H9 (cell line): ENCODE measurements at regions not wholly inside any gene's neighbourhood (a gene's known extent, or its start where the extent isn't known, plus 50 kb on each side); places are given as distances from the start of the nearest gene placed in this dataset.

Experiments
- DNase-seq: peaks from one replicate; pipeline ENCODE4 v3.0.0-alpha.2; 2017
- H2AFZ ChIP-seq: one replicate; pipeline ENCODE4 v1.6.1; 2013; ENCODE audit warnings: mild to moderate bottlenecking, low read length, control low read depth, moderate library complexity
- H2AK5ac ChIP-seq: 2 replicates; pipeline ENCODE4 v1.6.1; 2013; ENCODE audit warnings: low read length, control low read depth, mixed read lengths; ENCODE audit not compliant: insufficient read length
- H2BK120ac ChIP-seq: one replicate; pipeline ENCODE4 v1.6.1; 2013; ENCODE audit warnings: low read depth, mild to moderate bottlenecking, low read length, control low read depth, inconsistent platforms; ENCODE audit not compliant: poor library complexity, severe bottlenecking
- H2BK12ac ChIP-seq: 2 replicates; pipeline ENCODE4 v1.6.1; 2013; ENCODE audit warnings: low read length, control low read depth, mixed read lengths, low read depth; ENCODE audit not compliant: insufficient read length
- H2BK15ac ChIP-seq: 2 replicates; pipeline ENCODE4 v1.6.1; 2013; ENCODE audit warnings: low read depth, low read length, control low read depth
- H2BK20ac ChIP-seq: one replicate; pipeline ENCODE4 v1.6.1; 2013; ENCODE audit warnings: low read depth, mild to moderate bottlenecking, low read length, control low read depth, inconsistent platforms; ENCODE audit not compliant: poor library complexity, severe bottlenecking
- H2BK5ac ChIP-seq: 2 replicates; pipeline ENCODE4 v1.6.1; 2013; ENCODE audit warnings: low read length, control low read depth, mixed read lengths; ENCODE audit not compliant: insufficient read length
- H3K14ac ChIP-seq: 2 replicates; pipeline ENCODE4 v1.6.1; 2013; ENCODE audit warnings: low read length, control low read depth; ENCODE audit not compliant: insufficient read depth
- H3K18ac ChIP-seq: 2 replicates; pipeline ENCODE4 v1.6.1; 2013; ENCODE audit warnings: low read depth, mild to moderate bottlenecking, mixed read lengths, low read length, control low read depth; ENCODE audit not compliant: insufficient read length
- H3K23ac ChIP-seq: 2 replicates; pipeline ENCODE4 v1.6.1; 2013; ENCODE audit warnings: low read length, control low read depth, mixed read lengths, low read depth; ENCODE audit not compliant: insufficient read length
- H3K23me2 ChIP-seq: 2 replicates; pipeline ENCODE4 v1.6.1; 2013; ENCODE audit warnings: low read depth, mild to moderate bottlenecking, mixed read lengths, low read length, control low read depth; ENCODE audit not compliant: insufficient read length, poor library complexity, severe bottlenecking
- H3K27ac ChIP-seq: 2 replicates; pipeline ENCODE4 v1.5.1; 2013; ENCODE audit warnings: low read length, control low read depth, mixed read lengths, low read depth; ENCODE audit not compliant: insufficient read length
- H3K27me3 ChIP-seq: 2 replicates; pipeline ENCODE4 v1.6.1; 2013; ENCODE audit warnings: low read length, control low read depth, inconsistent platforms; ENCODE audit not compliant: insufficient read depth
- H3K4ac ChIP-seq: 2 replicates; pipeline ENCODE4 v1.6.1; 2013; ENCODE audit warnings: low read depth, mild to moderate bottlenecking, control low read depth, inconsistent platforms, low read length, moderate library complexity
- H3K4me1 ChIP-seq: 2 replicates; pipeline ENCODE4 v1.6.1; 2013; ENCODE audit warnings: low read length, control low read depth, inconsistent platforms; ENCODE audit not compliant: insufficient read depth
- H3K4me2 ChIP-seq: 2 replicates; pipeline ENCODE4 v1.6.1; 2013; ENCODE audit warnings: low read length, control low read depth, mixed read lengths; ENCODE audit not compliant: insufficient read length, insufficient read depth
- H3K56ac ChIP-seq: 2 replicates; pipeline ENCODE4 v1.6.1; 2013; ENCODE audit warnings: low read depth, mild to moderate bottlenecking, mixed read lengths, low read length, control low read depth; ENCODE audit not compliant: insufficient read length
- H3K79me1 ChIP-seq: 2 replicates; pipeline ENCODE4 v1.6.1; 2013; ENCODE audit warnings: low read depth, mild to moderate bottlenecking, moderate library complexity, low read length, control low read depth, inconsistent platforms; ENCODE audit not compliant: insufficient read depth, poor library complexity, severe bottlenecking
- H3K79me2 ChIP-seq: 2 replicates; pipeline ENCODE4 v1.6.1; 2013; ENCODE audit warnings: low read length, control low read depth, inconsistent platforms; ENCODE audit not compliant: insufficient read depth
- H3K9ac ChIP-seq: 2 replicates; pipeline ENCODE4 v1.6.1; 2013; ENCODE audit warnings: low read length, control low read depth, mixed read lengths; ENCODE audit not compliant: insufficient read length; ENCODE audit errors: extremely low read depth
- H3K9me3 ChIP-seq: one replicate; pipeline ENCODE4 v1.6.1; 2013; ENCODE audit warnings: low read depth, low read length, inconsistent platforms; ENCODE audit not compliant: control insufficient read depth
- H3T11ph ChIP-seq: one replicate; pipeline ENCODE4 v1.6.1; 2013; ENCODE audit warnings: mild to moderate bottlenecking, low read length, control low read depth, inconsistent platforms
- H4K20me1 ChIP-seq: one replicate; pipeline ENCODE4 v1.6.1; 2013; ENCODE audit not compliant: control insufficient read depth, insufficient read length, insufficient read depth
- H4K5ac ChIP-seq: 2 replicates; pipeline ENCODE4 v1.6.1; 2013; ENCODE audit warnings: low read depth, mild to moderate bottlenecking, mixed read lengths, low read length, control low read depth; ENCODE audit not compliant: insufficient read length
- H4K8ac ChIP-seq: replicated peaks from 2 replicates; pipeline ENCODE4 v1.6.1; 2013; ENCODE audit warnings: low read length, control low read depth, mixed read lengths, low read depth; ENCODE audit not compliant: insufficient read length
- H4K91ac ChIP-seq: 2 replicates; pipeline ENCODE4 v1.6.1; 2013; ENCODE audit warnings: low read depth, mild to moderate bottlenecking, moderate library complexity, mixed read lengths, low read length, control low read depth; ENCODE audit not compliant: insufficient read length
- H3K27ac Mint-ChIP-seq, 3 experiments: 2 replicates in 2 of 3; 3 replicates in 1 of 3; pipeline ENCODE4 v1.8.0; 2020 to 2021; ENCODE audit warnings: mixed read lengths in 3 of 3, mild to moderate bottlenecking in 1 of 3, moderate library complexity in 1 of 3
- H3K27me3 Mint-ChIP-seq: 2 replicates; pipeline ENCODE4 v1.8.0; 2021; ENCODE audit warnings: low read depth, mild to moderate bottlenecking, moderate library complexity, mixed read lengths
- H3K36me3 Mint-ChIP-seq, 3 experiments: 2 replicates in 2 of 3; 3 replicates in 1 of 3; pipeline ENCODE4 v1.8.0; 2020 to 2021; ENCODE audit warnings: low read depth in 3 of 3, mixed read lengths in 3 of 3; ENCODE audit not compliant: insufficient read depth in 1 of 3
- H3K4me1 Mint-ChIP-seq, 2 experiments: 2 replicates each; pipeline ENCODE4 v1.8.0; 2020; ENCODE audit warnings: mixed read lengths in 2 of 2
- H3K4me3 Mint-ChIP-seq, 2 experiments: 2 replicates in 1 of 2; 3 replicates in 1 of 2; pipeline ENCODE4 v1.8.0; 2020 to 2021; ENCODE audit warnings: mild to moderate bottlenecking in 2 of 2, mixed read lengths in 2 of 2, moderate library complexity in 1 of 2
- H3K9me3 Mint-ChIP-seq, 2 experiments: 2 replicates in 1 of 2; 3 replicates in 1 of 2; pipeline ENCODE4 v1.8.0; 2020; ENCODE audit warnings: mild to moderate bottlenecking in 2 of 2, mixed read lengths in 2 of 2, moderate library complexity in 1 of 2
- CTCF ChIP-seq: fragments of 200-600 bp; sonication (generic); conservative IDR thresholded peaks from 3 replicates; pipeline ENCODE4 v1.8.0; 2021; ENCODE audit warnings: antibody characterized with exemption, mild to moderate bottlenecking
- WGBS: extraction: QIAGEN DNeasy Blood & Tissue Kit; methylation state at CpG from one replicate; pipeline ENCODE4 v1.1.7; 2013; ENCODE audit warnings: missing lambda C conversion rate, low lambda C conversion rate, mixed read lengths; ENCODE audit not compliant: insufficient read length; ENCODE audit errors: extremely low coverage; 5-methylcytosine and 5-hydroxymethylcytosine counted together

GRCh38 chr12:32051511-32052211 is 55.0 kb upstream of the BICD1 start:
- no peak overlapping the region for H4K5ac ChIP-seq
- DNase-seq: no peak
- H3K79me1 ChIP-seq: no peaks in the 10 kb centered on the region
- no peak overlapping the region for H2AK5ac ChIP-seq
- H3K18ac ChIP-seq: no peak overlapping the region
- no peak overlapping the region for H4K8ac ChIP-seq
- H2AFZ ChIP-seq: no peak overlapping the region
- no peak overlapping the region for H3K56ac ChIP-seq
- H3K27ac Mint-ChIP-seq: peak overlapping the region in 1 of 3 experiments; percentile 56; a peak in 1 of 7 replicates
- H4K20me1 ChIP-seq: no peaks in the 10 kb centered on the region
- H3K27ac ChIP-seq: no peak overlapping the region
- peaks cover 25 to 27% of the 10 kb centered on the region in 2 experiments for H3K9me3 Mint-ChIP-seq
- H3K27me3 Mint-ChIP-seq: no peaks in the 10 kb centered on the region; the same call in 1 of the 2 replicates
- H2BK15ac ChIP-seq: no peak overlapping the region
- no peak overlapping the region for H3K23ac ChIP-seq
- H3K4ac ChIP-seq: no peak overlapping the region
- peaks cover 7% of the 10 kb centered on the region for H3K9me3 ChIP-seq
- H3K4me2 ChIP-seq: no peak overlapping the region
- no peaks in the 10 kb centered on the region for H3K79me2 ChIP-seq
- TF ChIP-seq CTCF: no peak
- peaks cover 6 to 27% (median 11%) of the 10 kb centered on the region in 3 experiments; a peak in 4 of 7 replicates for H3K36me3 Mint-ChIP-seq
- H2BK12ac ChIP-seq: no peak overlapping the region
- H2BK120ac ChIP-seq: no peak overlapping the region
- H4K91ac ChIP-seq: no peak overlapping the region
- H3K14ac ChIP-seq: no peak overlapping the region
- no peak overlapping the region for H3K9ac ChIP-seq
- H3K4me1 ChIP-seq: no peaks in the 10 kb centered on the region
- no peaks in the 10 kb centered on the region for H3K27me3 ChIP-seq
- H3K4me3 Mint-ChIP-seq: no peak overlapping the region
- H3K23me2 ChIP-seq: no peaks in the 10 kb centered on the region
- peaks cover 10 to 12% of the 10 kb centered on the region in 2 experiments for H3K4me1 Mint-ChIP-seq
- H2BK20ac ChIP-seq: no peak overlapping the region
- no peak overlapping the region for H3T11ph ChIP-seq
- WGBS: no CpG with 5 or more reads among the region's 4 CpGs
- no peak overlapping the region for H2BK5ac ChIP-seq
